ENCODE measurements at regions not wholly inside any gene's neighbourhood (a gene's known extent, or its start where the extent isn't known, plus 50 kb on each side); places are given as distances from the start of the nearest gene placed in this dataset.
"Not testable (repeated sequence)": the region's sequence is repeated elsewhere in the genome, so short reads cannot be mapped to it uniquely, and the experiment has no call there.

DNA sequence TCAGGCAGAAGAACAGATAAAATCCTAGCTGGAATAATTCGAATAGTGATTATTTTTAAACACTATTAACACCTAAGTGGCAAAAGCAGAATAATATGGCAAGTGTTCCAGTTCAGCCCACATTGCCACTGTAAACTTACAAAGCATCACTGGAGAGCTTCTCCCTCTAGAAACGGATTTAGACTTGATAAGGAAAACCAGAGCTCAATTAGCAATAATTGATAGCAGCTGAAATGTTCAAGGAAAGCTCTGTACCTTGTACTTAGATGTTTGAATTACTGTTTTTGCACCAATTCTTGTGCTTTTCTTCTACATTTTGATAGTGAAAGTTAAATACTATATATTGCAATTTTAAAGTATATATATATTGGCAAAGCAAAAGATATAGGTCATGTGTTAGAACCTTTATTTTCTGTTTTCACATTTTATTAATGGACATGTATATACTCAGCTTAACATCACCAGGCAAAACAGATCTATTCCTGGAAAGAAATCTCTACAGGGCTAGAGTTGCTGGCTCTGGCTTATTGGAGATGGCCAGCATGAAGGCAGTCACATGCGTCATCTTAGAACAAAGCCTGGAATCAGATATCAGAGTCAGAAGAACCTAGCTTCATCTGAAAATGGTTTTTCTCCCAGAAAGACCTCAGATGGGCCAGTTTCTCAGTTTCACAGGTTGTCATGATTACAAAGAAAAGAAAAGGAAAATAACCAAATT, 149.1 kb upstream of the CTAGE1 start:
- DNase-seq (ENCODE audit: low read depth in 2 of 2) = no peak

DNA sequence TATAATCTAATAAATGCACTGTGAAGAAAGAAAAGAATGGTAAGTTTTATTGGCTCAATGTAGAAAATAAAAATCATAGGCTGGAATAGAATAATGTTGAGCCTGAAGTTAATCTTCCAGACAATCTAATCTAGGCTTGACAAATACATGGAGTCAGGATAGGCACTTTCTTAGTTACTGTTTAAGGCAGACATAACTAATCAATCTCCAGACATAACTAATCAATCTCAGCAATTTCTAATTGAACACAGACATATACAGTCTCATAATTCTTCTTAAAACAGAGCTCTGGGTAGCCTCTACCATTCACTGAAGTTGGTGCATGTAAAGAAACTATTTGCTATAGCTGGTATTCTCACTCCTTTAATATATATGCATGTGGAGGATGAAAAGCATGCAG, 150.1 kb upstream of the CTAGE1 start:
- DNase-seq (ENCODE audit: low read depth in 2 of 2) = no peak

DNA sequence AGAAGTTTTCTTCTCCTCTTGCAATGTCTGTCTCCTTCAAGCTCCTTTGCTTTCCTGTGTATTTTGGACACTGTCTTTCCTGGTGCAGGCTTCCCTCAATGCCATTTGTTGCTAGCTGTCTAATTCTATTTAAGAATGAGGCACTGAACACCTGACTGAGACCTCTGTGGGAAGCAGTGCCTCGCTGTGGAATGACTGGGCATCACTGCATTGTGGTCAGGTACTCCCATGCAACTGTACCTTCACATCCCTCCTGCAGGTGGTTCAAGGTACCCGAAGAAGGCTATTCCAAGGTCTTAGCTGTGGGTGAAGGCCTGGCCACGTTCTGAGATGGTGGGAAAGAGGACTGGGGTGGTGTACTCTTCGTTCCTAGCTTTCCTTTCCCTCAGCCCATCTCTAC, 152.8 kb upstream of the CTAGE1 start:
- no peak for DNase-seq (ENCODE audit: low read depth in 2 of 2)

DNA sequence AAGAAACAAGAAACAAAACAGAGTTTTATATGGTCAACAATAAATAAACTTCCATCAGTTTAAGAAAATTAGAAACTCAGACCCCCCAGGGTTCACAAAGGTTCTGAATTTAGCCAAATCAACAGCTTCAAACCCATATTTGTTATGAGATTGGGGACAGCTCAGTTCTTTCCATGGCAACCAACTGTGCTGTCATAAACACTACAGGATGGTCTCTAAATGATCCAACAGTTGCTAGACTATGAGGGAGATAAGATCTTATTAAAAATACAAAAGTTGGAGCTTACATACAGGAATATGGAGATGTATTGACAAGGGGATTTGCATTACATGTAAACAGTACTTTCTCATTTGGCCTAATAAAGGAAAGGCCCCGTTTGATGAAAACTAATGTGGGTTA, 154.6 kb upstream of the CTAGE1 start:
- DNase-seq (ENCODE audit: low read depth in 2 of 2) = no peak

DNA sequence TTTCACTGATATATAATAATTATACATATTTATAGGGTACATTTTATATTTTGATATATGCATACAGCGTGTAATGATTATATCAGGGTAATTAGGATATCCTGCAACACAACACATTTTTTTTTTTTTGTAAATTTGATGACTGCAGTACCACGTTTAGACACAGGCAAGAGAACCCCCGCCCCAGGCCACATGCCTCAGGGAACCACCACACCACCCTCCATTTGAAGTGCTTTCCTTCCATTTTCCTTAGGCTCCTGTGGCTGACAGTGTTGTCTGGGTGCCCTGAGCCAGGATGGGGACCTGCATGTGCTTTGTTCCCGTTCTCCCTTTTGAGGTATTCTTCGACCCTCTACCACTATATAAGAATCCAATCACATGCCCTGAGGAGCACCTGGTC, 161.6 kb upstream of the CTAGE1 start:
- DNase-seq (ENCODE audit: low read depth in 2 of 2) = no peak

- DNase-seq (ENCODE audit: low read depth in 2 of 2) = no peak
Measured at GRCh38 chr18:22585333-22585732, 167.6 kb upstream of the CTAGE1 start.

DNA sequence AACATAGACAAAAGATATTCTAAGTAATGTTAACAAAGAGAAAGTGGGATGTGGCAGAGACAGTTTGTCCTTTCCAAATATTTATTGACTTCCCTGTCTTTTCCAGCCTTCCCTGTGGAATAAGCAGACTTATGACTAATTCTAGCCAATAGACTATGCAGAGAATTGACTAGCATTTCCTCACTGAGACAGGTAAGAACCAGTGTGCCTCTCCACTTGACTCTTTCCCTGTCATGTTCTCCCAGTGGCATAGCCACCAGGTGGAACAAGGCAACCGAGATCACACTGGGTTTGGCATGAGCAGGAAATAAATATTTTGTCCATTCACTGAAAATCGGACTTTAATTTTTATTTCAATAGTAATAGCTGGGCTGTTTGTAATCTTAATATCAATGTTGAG, 168.1 kb upstream of the CTAGE1 start:
- DNase-seq (ENCODE audit: low read depth in 2 of 2) = no peak

- DNase-seq (ENCODE audit: low read depth in 2 of 2) = no peak
Measured at GRCh38 chr18:22591222-22591621, 173.5 kb upstream of the CTAGE1 start.

GRCh38 chr18:22594155-22594690, 176.5 kb upstream of the CTAGE1 start:
- no peak for DNase-seq (ENCODE audit: low read depth in 2 of 2)

DNA sequence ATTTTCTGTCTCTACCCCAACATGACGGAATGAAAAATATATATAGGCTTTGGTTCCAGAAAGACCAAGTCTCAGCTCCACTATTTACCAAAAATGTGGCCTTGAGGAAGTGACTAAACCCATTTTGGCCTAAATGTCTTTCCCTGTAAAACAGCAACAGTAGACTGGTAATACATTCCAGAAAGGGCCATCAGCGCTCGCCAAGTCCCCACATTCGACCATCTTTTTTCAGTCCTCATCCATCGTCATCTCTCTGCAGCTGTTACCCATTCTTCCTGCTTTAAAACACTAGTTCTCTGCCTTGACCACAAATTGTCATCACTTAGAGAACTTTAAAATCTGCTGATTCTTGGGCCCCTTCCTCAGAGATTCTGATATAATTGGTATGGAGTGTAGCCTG, 183.8 kb upstream of the CTAGE1 start:
- peak in 1 of 2 experiments; percentile 12 for DNase-seq (ENCODE audit: low read depth in 2 of 2)

- DNase-seq (ENCODE audit: low read depth in 2 of 2) = not testable (repeated sequence)
Measured at GRCh38 chr18:22602456-22602855, 184.7 kb upstream of the CTAGE1 start.

- DNase-seq (ENCODE audit: low read depth in 2 of 2) = no peak
Measured at GRCh38 chr18:22603902-22604301, 186.2 kb upstream of the CTAGE1 start.

DNA sequence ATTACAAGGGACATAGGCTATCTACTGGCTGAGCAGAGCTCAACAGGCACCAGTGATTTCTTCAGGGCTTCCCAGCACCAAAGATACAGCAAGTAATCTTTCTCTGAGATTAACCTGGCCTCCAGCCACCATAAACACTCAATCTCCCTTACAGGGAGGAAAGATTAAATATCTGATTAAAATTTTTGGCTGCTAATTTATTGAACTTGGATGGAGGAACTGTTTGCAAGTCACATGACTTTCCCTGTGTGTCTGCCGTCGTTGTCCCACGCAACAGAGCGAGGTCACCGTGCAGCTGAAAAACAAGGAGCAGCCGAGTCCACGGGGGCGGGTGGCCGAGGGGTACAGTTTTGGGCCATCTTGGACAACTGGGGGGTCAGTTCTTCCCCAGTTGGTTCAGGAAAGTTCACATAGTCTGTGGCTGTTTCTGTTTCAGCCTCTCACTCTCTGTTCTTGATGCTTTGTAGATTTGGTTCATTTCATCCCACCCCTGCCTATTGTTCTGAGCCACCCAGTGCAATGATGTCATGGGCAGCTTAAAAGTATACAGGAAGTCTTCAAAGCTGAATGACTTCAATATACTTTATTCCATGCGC, 186.8 kb upstream of the CTAGE1 start:
- DNase-seq (ENCODE audit: low read depth in 2 of 2) = no peak

GRCh38 chr18:22604986-22605421, 187.3 kb upstream of the CTAGE1 start:
- DNase-seq (ENCODE audit: low read depth in 2 of 2) = no peak

DNA sequence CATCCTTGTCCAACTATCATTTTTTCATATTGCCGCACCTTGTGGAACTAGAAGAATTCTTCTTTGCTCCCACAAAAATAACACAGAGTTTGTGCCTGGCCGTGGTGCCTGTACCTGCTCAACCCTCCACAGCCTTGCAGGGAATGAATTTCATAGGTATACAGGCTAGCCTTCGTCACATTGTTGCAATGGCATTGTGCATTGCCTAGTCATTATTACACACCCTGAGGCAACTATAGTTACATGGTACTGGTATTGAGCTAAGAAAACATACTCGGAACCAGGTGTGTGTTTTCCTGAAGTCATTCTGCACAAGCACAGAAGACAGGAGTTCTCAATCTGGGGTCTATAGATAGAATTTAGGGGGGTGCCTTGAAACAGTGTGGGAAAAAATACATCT, 188.0 kb upstream of the CTAGE1 start:
- DNase-seq (ENCODE audit: low read depth in 2 of 2) = no peak

DNA sequence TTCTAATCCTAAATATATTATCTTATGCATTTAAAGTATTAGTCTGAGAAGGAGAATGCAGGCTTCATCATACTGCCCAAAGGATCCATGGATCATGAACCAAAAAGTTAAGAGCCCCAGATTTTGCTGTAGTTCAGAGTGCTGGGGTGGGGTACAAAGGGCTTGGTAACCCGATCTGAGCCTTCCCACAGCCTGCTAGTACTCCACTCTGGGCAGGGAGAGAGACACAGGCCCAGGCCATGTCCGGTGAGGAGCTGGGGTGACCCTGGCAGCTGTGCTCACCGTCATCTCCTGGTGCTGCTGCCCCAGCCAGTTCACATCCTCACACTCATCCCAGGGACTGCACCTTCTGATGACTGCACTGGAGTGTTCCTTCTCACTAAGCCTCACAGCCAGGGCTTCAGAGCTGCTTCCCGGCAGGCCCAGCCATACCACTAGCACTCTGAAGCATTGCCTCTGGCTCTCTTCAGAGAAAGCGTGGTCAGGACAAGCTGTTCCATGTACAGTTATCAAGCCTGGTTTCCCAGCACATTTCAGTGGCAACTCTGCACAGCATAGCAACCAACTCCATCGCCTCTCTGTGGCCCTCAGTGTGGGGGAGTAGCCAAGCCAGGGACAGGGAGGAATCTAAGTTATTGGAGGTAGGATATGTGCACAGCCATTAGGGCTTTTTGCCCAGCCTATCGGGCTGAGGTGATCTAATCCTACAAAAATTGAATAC, 189.0 kb upstream of the CTAGE1 start:
- peak in 1 of 2 experiments; percentile 8 for DNase-seq (ENCODE audit: low read depth in 2 of 2)

- no peak for DNase-seq (ENCODE audit: low read depth in 2 of 2)
Measured at GRCh38 chr18:22607284-22607635, 189.5 kb upstream of the CTAGE1 start.

GRCh38 chr18:22608847-22609246, 191.1 kb upstream of the CTAGE1 start:
- no peak for DNase-seq (ENCODE audit: low read depth in 2 of 2)

DNA sequence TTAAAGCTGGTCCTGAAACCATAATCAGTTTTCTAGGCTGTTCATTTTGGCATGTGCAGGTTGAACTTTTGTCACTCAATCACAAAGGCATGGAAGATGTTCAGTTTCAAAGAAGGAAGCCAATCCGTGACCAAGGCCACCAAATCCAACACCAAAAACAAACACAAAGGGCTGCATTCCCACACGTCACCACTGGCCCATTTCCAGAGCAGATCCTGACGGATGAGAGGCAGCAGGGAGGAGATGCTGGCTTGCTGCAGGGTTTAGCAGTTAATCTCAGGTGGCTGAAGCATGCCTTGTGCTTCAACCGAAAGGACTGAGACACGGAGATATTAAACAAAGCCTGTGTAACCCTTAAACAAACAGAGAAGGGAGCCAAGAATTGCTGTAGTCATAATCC, 191.9 kb upstream of the CTAGE1 start:
- no peak for DNase-seq (ENCODE audit: low read depth in 2 of 2)

DNA sequence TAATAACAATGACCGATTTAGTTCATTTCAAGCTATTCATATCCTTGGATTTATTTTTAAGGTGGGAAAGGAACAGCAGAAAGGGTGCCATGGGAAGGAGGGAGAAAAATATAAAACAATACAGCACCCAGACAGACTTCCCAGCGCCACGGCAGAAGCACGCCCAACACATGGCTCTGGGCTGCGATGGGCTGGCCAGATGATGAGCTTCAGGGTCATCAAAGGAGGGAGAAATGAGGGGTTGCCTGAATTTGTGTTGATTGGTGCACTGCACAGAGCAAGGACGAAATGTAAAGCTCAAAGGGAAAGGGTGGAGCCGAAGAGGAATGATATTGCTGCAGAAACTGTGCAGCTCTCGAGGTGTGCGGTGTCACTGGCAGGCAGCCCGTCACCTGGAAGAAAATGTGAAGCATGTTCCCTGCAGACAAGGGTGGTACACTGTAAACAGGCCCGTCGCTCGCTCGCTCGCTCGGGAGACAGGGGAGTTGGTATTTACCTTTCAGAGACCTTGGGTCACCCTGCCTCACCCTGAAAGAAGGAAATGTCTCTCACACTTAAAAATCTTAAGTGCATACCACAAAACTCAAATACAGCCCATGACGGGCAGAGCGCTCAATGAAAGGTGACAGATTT, 195.5 kb upstream of the CTAGE1 start:
- no peak for DNase-seq (ENCODE audit: low read depth in 2 of 2)

DNA sequence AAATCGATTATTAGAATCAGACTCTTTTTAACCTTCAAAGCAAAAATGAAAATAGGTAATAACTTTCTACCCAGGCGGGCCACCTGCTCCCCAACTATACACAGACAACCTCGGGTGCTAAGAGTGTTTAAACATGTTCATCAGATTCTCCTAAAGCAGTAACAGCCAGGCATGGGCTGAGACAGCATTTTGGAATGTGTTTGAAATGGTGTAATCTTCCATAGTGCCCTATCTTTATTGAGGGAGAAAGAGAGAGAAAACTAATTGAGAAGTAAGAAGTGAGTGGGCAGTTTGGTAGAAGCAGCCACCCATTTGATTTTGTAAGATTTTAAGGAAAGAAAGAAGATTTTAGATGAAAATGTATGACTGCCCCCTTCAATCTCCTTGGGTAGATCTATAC, 196.1 kb upstream of the CTAGE1 start:
- no peak for DNase-seq (ENCODE audit: low read depth in 2 of 2)

- DNase-seq (ENCODE audit: low read depth in 2 of 2) = no peak
Measured at GRCh38 chr18:22623513-22623912, 205.8 kb upstream of the CTAGE1 start.

All from fibroblast of skin of left quadriceps (primary cell).